Lower leg skin (tissue), 4 donors: ENCODE measurements at regions not wholly inside any gene's neighbourhood (a gene's known extent, or its start where the extent isn't known, plus 50 kb on each side); places are given as distances from the start of the nearest gene placed in this dataset.

ENCODE experiments used
- DNase-seq, 2 donors: peaks; one replicate each; pipeline ENCODE4 v3.0.0-alpha.2; 2019; ENCODE audit warnings: low spot score in 2 of 2
- H3K4me3 ChIP-seq: fragments of 200-600 bp; sonication (generic); 2 replicates; pipeline ENCODE4 v1.5.1; 2017; ENCODE audit warnings: mild to moderate bottlenecking, low read depth; ENCODE audit not compliant: poor library complexity, severe bottlenecking
- POLR2A ChIP-seq, 2 donors: fragments of 450-650 bp; IDR thresholded peaks; one replicate each; pipeline ENCODE4 v1.6.1; 2016 to 2017; ENCODE audit warnings: antibody characterized with exemption in 2 of 2, mild to moderate bottlenecking in 1 of 2, moderate library complexity in 1 of 2
- WGBS, 2 donors: methylation state at CpG; one replicate each; pipeline ENCODE4 v1.1.5; 2018; 5-methylcytosine and 5-hydroxymethylcytosine counted together
- intact Hi-C: fragments of 100-400 bp; cut with DNase I; formaldehyde crosslinking; loops from one replicate; pipeline ENCODE4 v1.15.0; 2023; ENCODE audit warnings: low total_unique reads
- TF ChIP-seq, protein P1 (sequence below), 3 donors: fragments of 450-650 bp; IDR thresholded peaks; one replicate each; pipeline ENCODE4 v1.5.1; 2016; ENCODE audit warnings: antibody characterized with exemption in 3 of 3, mild to moderate bottlenecking in 3 of 3, moderate library complexity in 2 of 3

DNA sequence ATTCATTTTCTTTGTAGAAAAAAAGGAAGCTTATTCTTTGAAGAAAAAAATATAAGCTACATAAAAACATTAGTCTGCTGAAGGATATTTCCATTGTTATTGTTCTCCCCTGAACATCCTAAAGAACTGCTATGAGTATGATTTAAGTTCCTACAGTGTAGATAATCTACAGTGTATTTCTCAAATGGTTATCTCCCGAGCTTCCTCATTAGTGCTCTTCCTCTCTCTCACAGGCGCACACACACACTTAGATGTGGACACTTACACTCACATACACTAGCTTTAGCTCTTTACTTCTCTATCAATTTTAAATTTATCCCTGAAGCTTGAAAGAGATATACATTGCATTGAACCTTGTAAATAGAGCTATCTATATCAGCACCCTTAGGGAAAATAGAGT lies 681.0 kb downstream of the KCNJ3 start:
- no peak overlapping the region for H3K4me3 ChIP-seq
- WGBS, 2 donors = 73% methylated on average over 2 of the region's 2 CpGs
- TF ChIP-seq, protein P1, sequence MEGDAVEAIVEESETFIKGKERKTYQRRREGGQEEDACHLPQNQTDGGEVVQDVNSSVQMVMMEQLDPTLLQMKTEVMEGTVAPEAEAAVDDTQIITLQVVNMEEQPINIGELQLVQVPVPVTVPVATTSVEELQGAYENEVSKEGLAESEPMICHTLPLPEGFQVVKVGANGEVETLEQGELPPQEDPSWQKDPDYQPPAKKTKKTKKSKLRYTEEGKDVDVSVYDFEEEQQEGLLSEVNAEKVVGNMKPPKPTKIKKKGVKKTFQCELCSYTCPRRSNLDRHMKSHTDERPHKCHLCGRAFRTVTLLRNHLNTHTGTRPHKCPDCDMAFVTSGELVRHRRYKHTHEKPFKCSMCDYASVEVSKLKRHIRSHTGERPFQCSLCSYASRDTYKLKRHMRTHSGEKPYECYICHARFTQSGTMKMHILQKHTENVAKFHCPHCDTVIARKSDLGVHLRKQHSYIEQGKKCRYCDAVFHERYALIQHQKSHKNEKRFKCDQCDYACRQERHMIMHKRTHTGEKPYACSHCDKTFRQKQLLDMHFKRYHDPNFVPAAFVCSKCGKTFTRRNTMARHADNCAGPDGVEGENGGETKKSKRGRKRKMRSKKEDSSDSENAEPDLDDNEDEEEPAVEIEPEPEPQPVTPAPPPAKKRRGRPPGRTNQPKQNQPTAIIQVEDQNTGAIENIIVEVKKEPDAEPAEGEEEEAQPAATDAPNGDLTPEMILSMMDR (IDR thresholded peaks at IDR 0.05) = no peak
- no peak for TF ChIP-seq POLR2A (IDR thresholded peaks at IDR 0.05)
- no peak for DNase-seq
- intact Hi-C loops = loop anchor here (10.0 kb wide), 1 partner anchor 1515 kb away; no protein-coding TSS in a partner anchor

DNA sequence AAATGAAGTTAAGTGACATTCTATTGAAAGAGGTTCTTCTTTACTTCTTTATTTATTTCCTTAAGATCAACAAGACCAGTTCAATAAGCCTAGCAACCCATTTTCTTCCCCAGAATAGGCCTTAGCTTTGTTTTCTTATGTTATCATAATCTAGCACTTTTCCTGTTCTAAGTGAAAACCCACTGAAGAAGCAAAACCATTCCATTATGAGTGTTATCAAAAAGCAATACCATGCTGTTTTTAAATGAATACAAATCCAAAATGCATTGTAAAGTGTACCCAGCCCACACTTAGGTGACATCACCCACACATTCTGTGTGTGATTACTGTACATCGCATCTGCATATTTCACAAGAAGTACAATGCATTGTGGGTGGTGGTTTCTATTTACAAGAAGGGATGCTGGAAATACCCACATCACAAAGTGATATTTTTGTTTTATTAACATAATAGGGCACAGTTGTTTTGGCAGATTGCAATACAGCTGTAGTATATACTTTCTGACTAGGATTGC lies 679.5 kb downstream of the KCNJ3 start:
- H3K4me3 ChIP-seq = no peak overlapping the region
- WGBS, 2 donors = 46 to 53% methylated on average over 1 of the region's 1 CpG
- no peak for DNase-seq
- TF ChIP-seq, protein P1 (IDR thresholded peaks at IDR 0.05) = no peak
- no peak for TF ChIP-seq POLR2A (IDR thresholded peaks at IDR 0.05)
- intact Hi-C loops = loop anchor here (10.0 kb wide), 1 partner anchor 1517 kb away; no protein-coding TSS in a partner anchor

DNA sequence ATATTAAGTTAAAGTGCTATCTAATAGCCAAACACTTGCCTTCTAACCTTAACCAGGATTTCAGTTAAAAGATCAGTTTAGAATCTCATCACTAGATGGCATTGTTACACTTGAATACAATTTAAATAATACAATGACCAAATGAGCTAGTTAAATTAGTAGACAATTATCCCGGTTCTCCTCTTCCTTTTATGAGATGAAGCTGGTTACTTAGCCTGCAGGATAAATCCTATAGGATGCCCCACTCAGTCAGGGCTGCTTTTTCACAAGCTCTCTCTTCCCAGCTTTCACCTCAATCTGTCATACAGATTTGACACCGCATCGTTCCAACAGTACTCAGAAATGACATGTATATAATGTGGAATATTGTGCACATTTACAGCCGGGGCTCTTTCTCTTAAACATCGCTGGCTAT lies 678.8 kb downstream of the KCNJ3 start:
- TF ChIP-seq, protein P1 (IDR thresholded peaks at IDR 0.05) = no peak
- no peak for TF ChIP-seq POLR2A (IDR thresholded peaks at IDR 0.05)
- 50 to 54% methylated on average over 5 of the region's 5 CpGs for WGBS, 2 donors
- DNase-seq = no peak

DNA sequence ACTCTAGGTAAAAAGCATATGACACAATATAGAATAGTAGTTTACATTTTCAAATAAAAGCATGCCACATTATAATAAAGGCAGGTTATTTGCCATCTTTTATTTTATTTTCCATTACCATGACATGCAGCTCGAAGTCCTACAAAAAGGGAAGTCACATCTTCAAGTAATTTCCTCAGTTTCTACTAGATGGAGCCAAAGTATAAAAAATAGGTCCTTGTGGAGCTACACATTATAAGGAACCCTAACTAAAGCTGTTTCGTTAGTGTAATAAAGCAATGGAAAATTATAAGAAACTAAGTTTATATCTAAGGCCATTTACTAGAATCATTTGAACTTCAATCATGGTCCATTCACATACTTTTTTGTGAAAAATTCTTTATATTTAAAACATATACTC lies 674.5 kb downstream of the KCNJ3 start:
- no peak overlapping the region for H3K4me3 ChIP-seq
- DNase-seq = no peak
- intact Hi-C loops = loop anchor here (10.0 kb wide), 1 partner anchor 1522 kb away; no protein-coding TSS in a partner anchor
- WGBS, 2 donors = 15 to 16% methylated on average over 2 of the region's 2 CpGs
- TF ChIP-seq, protein P1 (IDR thresholded peaks at IDR 0.05) = no peak

More for the DNA sequence above, 678.8 kb downstream of the KCNJ3 start:
- intact Hi-C loops = loop anchor here (10.0 kb wide), 1 partner anchor 1518 kb away; no protein-coding TSS in a partner anchor
- H3K4me3 ChIP-seq = no peak overlapping the region

- 49 to 50% methylated on average over 1 of the region's 1 CpG for WGBS, 2 donors
- DNase-seq = no peak
- intact Hi-C loops = no loop called here
- TF ChIP-seq, protein P1 (IDR thresholded peaks at IDR 0.05) = no peak
- no peak for TF ChIP-seq POLR2A (IDR thresholded peaks at IDR 0.05)
- H3K4me3 ChIP-seq = no peak overlapping the region
These were observed 670.4 kb downstream of the KCNJ3 start for GRCh38 chr2:155368934-155369333.

DNA sequence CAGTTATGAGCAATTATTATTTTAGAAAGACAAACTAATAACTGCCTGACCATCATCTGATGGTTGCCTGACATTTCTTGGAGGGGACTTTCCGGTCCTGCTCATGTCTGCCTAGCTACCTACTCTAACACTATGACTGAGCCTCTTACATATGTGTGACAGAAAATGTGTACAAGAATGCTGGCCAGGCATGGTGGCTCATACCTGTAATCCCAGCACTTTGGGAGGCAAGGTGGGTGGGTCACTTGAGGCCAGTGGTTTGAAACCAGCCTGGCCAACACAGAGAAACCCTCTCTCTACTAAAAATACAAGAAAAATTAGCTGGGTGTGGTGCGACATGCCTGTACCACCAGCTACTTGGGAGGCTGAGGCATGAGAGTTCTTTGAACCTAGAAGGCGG lies 666.3 kb downstream of the KCNJ3 start:
- no peak for DNase-seq
- no peak overlapping the region for H3K4me3 ChIP-seq
- no peak for TF ChIP-seq POLR2A (IDR thresholded peaks at IDR 0.05)
- TF ChIP-seq, protein P1 (IDR thresholded peaks at IDR 0.05) = no peak
- intact Hi-C loops = no loop called here
- 88 to 93% methylated on average over 3 of the region's 3 CpGs for WGBS, 2 donors
